ENCODE measurements at regions not wholly inside any gene's neighbourhood (a gene's known extent, or its start where the extent isn't known, plus 50 kb on each side); places are given as distances from the start of the nearest gene placed in this dataset.
"Not testable (repeated sequence)": the region's sequence is repeated elsewhere in the genome, so short reads cannot be mapped to it uniquely, and the experiment has no call there.

- not testable (repeated sequence) for H3K36me3 Mint-ChIP-seq; H3K9me3 Mint-ChIP-seq; H3K27me3 Mint-ChIP-seq (ENCODE audit: low read depth); DNase-seq (ENCODE audit: low spot score in 2 of 2, unreplicated experiment in 2 of 2); H3K4me1 Mint-ChIP-seq
- peak overlapping the region; percentile 83 for H3K4me3 Mint-ChIP-seq
- H3K27ac Mint-ChIP-seq: peak overlapping the region; percentile 23
- TF ChIP-seq CTCF (IDR thresholded peaks at IDR 0.05; ENCODE audit: unreplicated experiment): peak; percentile 41
Observed at GRCh38 chr13:24968416-24968815, 127.5 kb upstream of the PABPC3 start.

- H3K4me3 Mint-ChIP-seq; H3K4me1 Mint-ChIP-seq; H3K27me3 Mint-ChIP-seq (ENCODE audit: low read depth); H3K36me3 Mint-ChIP-seq; H3K27ac Mint-ChIP-seq; DNase-seq (ENCODE audit: low spot score in 2 of 2, unreplicated experiment in 2 of 2): not testable (repeated sequence)
- peaks cover 19% of the 10 kb centered on the region for H3K9me3 Mint-ChIP-seq
Observed at GRCh38 chr13:24973102-24973501, 122.8 kb upstream of the PABPC3 start.

- not testable (repeated sequence) for DNase-seq (ENCODE audit: low spot score in 2 of 2, unreplicated experiment in 2 of 2); H3K4me1 Mint-ChIP-seq; H3K27ac Mint-ChIP-seq; H3K9me3 Mint-ChIP-seq; H3K36me3 Mint-ChIP-seq; H3K4me3 Mint-ChIP-seq
- H3K27me3 Mint-ChIP-seq (ENCODE audit: low read depth): peaks cover 19% of the 10 kb centered on the region
Observed at GRCh38 chr13:24981181-24981803, 114.6 kb upstream of the PABPC3 start.

- no peak overlapping the region for H3K4me3 Mint-ChIP-seq
- peaks cover 31% of the 10 kb centered on the region for H3K27me3 Mint-ChIP-seq (ENCODE audit: low read depth)
- no peak overlapping the region for H3K27ac Mint-ChIP-seq
- DNase-seq (ENCODE audit: low spot score in 2 of 2, unreplicated experiment in 2 of 2): no peak
- H3K4me1 Mint-ChIP-seq: peaks cover 5% of the 10 kb centered on the region
- TF ChIP-seq CTCF (IDR thresholded peaks at IDR 0.05; ENCODE audit: unreplicated experiment): no peak
- no peaks in the 10 kb centered on the region for H3K9me3 Mint-ChIP-seq
- H3K36me3 Mint-ChIP-seq: no peaks in the 10 kb centered on the region
Observed at GRCh38 chr13:24982333-24982999, 113.5 kb upstream of the PABPC3 start.

- Mint-ChIP-seq H3K9me3 (no peaks in the 10 kb centered on the region), H3K4me1 (peaks cover 8% of the 10 kb centered on the region), H3K27ac (no peak overlapping the region), H3K36me3 (no peaks in the 10 kb centered on the region), H3K4me3 (no peak overlapping the region), H3K27me3 (ENCODE audit: low read depth) (peaks cover 36% of the 10 kb centered on the region)
- DNase-seq (ENCODE audit: low spot score in 2 of 2, unreplicated experiment in 2 of 2): no peak
- no peak for TF ChIP-seq CTCF (IDR thresholded peaks at IDR 0.05; ENCODE audit: unreplicated experiment)
Observed at GRCh38 chr13:24983094-24983493, 112.8 kb upstream of the PABPC3 start.

- Mint-ChIP-seq H3K4me3 (no peak overlapping the region), H3K27me3 (ENCODE audit: low read depth) (peaks cover 44% of the 10 kb centered on the region), H3K27ac (no peak overlapping the region), H3K9me3 (no peaks in the 10 kb centered on the region), H3K4me1 (peaks cover 8% of the 10 kb centered on the region), H3K36me3 (no peaks in the 10 kb centered on the region)
- no peak for TF ChIP-seq CTCF (IDR thresholded peaks at IDR 0.05; ENCODE audit: unreplicated experiment)
- no peak for DNase-seq (ENCODE audit: low spot score in 2 of 2, unreplicated experiment in 2 of 2)
Observed at GRCh38 chr13:24984134-24984533, 111.8 kb upstream of the PABPC3 start.

Measured in mesothelial cell of epicardium (in vitro differentiated cells).